Stimulated activated CD4-positive, alpha-beta T cell treated with anti-CD3 and anti-CD28 coated beads, Interleukin-2, amount 100 ng/mL, for 4 hours (primary cell): ENCODE measurements at regions not wholly inside any gene's neighbourhood (a gene's known extent, or its start where the extent isn't known, plus 50 kb on each side); places are given as distances from the start of the nearest gene placed in this dataset.

Source experiments
- DNase-seq: peaks from one replicate; pipeline ENCODE4 v3.0.0-alpha.2; 2020; ENCODE audit warnings: low read depth

DNA sequence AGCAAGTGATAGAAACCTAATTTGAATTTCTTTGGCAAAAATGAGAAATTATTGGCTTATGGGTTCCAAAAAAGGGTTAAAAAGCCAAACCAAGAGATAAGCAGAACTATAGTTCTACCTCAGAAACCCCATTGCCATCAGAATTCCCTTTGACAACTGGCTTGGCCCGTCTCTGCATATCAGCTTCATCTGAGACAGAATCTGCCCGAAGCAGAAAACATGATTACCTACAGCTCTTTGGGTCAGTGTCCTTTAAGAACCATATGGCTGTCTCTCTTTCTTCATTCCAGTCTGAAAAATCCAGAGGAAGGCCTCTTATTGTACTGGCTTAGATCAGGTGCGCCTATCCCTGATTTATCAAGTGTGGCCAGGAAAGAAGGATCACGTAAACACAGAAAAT, 49.8 kb upstream of the AGPS start:
- DNase-seq, result no peak
